H9 (cell line): ENCODE measurements at regions not wholly inside any gene's neighbourhood (a gene's known extent, or its start where the extent isn't known, plus 50 kb on each side); places are given as distances from the start of the nearest gene placed in this dataset.

Experiments used
- DNase-seq: peaks from one replicate; pipeline ENCODE4 v3.0.0-alpha.2; 2017
- H2AFZ ChIP-seq: one replicate; pipeline ENCODE4 v1.6.1; 2013; ENCODE audit warnings: mild to moderate bottlenecking, low read length, control low read depth, moderate library complexity
- H2AK5ac ChIP-seq: 2 replicates; pipeline ENCODE4 v1.6.1; 2013; ENCODE audit warnings: low read length, control low read depth, mixed read lengths; ENCODE audit not compliant: insufficient read length
- H2BK120ac ChIP-seq: one replicate; pipeline ENCODE4 v1.6.1; 2013; ENCODE audit warnings: low read depth, mild to moderate bottlenecking, low read length, control low read depth, inconsistent platforms; ENCODE audit not compliant: poor library complexity, severe bottlenecking
- H2BK12ac ChIP-seq: 2 replicates; pipeline ENCODE4 v1.6.1; 2013; ENCODE audit warnings: low read length, control low read depth, mixed read lengths, low read depth; ENCODE audit not compliant: insufficient read length
- H2BK15ac ChIP-seq: 2 replicates; pipeline ENCODE4 v1.6.1; 2013; ENCODE audit warnings: low read depth, low read length, control low read depth
- H2BK20ac ChIP-seq: one replicate; pipeline ENCODE4 v1.6.1; 2013; ENCODE audit warnings: low read depth, mild to moderate bottlenecking, low read length, control low read depth, inconsistent platforms; ENCODE audit not compliant: poor library complexity, severe bottlenecking
- H2BK5ac ChIP-seq: 2 replicates; pipeline ENCODE4 v1.6.1; 2013; ENCODE audit warnings: low read length, control low read depth, mixed read lengths; ENCODE audit not compliant: insufficient read length
- H3K14ac ChIP-seq: 2 replicates; pipeline ENCODE4 v1.6.1; 2013; ENCODE audit warnings: low read length, control low read depth; ENCODE audit not compliant: insufficient read depth
- H3K18ac ChIP-seq: 2 replicates; pipeline ENCODE4 v1.6.1; 2013; ENCODE audit warnings: low read depth, mild to moderate bottlenecking, mixed read lengths, low read length, control low read depth; ENCODE audit not compliant: insufficient read length
- H3K23ac ChIP-seq: 2 replicates; pipeline ENCODE4 v1.6.1; 2013; ENCODE audit warnings: low read length, control low read depth, mixed read lengths, low read depth; ENCODE audit not compliant: insufficient read length
- H3K23me2 ChIP-seq: 2 replicates; pipeline ENCODE4 v1.6.1; 2013; ENCODE audit warnings: low read depth, mild to moderate bottlenecking, mixed read lengths, low read length, control low read depth; ENCODE audit not compliant: insufficient read length, poor library complexity, severe bottlenecking
- H3K27ac ChIP-seq: 2 replicates; pipeline ENCODE4 v1.5.1; 2013; ENCODE audit warnings: low read length, control low read depth, mixed read lengths, low read depth; ENCODE audit not compliant: insufficient read length
- H3K27me3 ChIP-seq: 2 replicates; pipeline ENCODE4 v1.6.1; 2013; ENCODE audit warnings: low read length, control low read depth, inconsistent platforms; ENCODE audit not compliant: insufficient read depth
- H3K4ac ChIP-seq: 2 replicates; pipeline ENCODE4 v1.6.1; 2013; ENCODE audit warnings: low read depth, mild to moderate bottlenecking, control low read depth, inconsistent platforms, low read length, moderate library complexity
- H3K4me1 ChIP-seq: 2 replicates; pipeline ENCODE4 v1.6.1; 2013; ENCODE audit warnings: low read length, control low read depth, inconsistent platforms; ENCODE audit not compliant: insufficient read depth
- H3K4me2 ChIP-seq: 2 replicates; pipeline ENCODE4 v1.6.1; 2013; ENCODE audit warnings: low read length, control low read depth, mixed read lengths; ENCODE audit not compliant: insufficient read length, insufficient read depth
- H3K56ac ChIP-seq: 2 replicates; pipeline ENCODE4 v1.6.1; 2013; ENCODE audit warnings: low read depth, mild to moderate bottlenecking, mixed read lengths, low read length, control low read depth; ENCODE audit not compliant: insufficient read length
- H3K79me1 ChIP-seq: 2 replicates; pipeline ENCODE4 v1.6.1; 2013; ENCODE audit warnings: low read depth, mild to moderate bottlenecking, moderate library complexity, low read length, control low read depth, inconsistent platforms; ENCODE audit not compliant: insufficient read depth, poor library complexity, severe bottlenecking
- H3K79me2 ChIP-seq: 2 replicates; pipeline ENCODE4 v1.6.1; 2013; ENCODE audit warnings: low read length, control low read depth, inconsistent platforms; ENCODE audit not compliant: insufficient read depth
- H3K9ac ChIP-seq: 2 replicates; pipeline ENCODE4 v1.6.1; 2013; ENCODE audit warnings: low read length, control low read depth, mixed read lengths; ENCODE audit not compliant: insufficient read length; ENCODE audit errors: extremely low read depth
- H3K9me3 ChIP-seq: one replicate; pipeline ENCODE4 v1.6.1; 2013; ENCODE audit warnings: low read depth, low read length, inconsistent platforms; ENCODE audit not compliant: control insufficient read depth
- H3T11ph ChIP-seq: one replicate; pipeline ENCODE4 v1.6.1; 2013; ENCODE audit warnings: mild to moderate bottlenecking, low read length, control low read depth, inconsistent platforms
- H4K20me1 ChIP-seq: one replicate; pipeline ENCODE4 v1.6.1; 2013; ENCODE audit not compliant: control insufficient read depth, insufficient read length, insufficient read depth
- H4K5ac ChIP-seq: 2 replicates; pipeline ENCODE4 v1.6.1; 2013; ENCODE audit warnings: low read depth, mild to moderate bottlenecking, mixed read lengths, low read length, control low read depth; ENCODE audit not compliant: insufficient read length
- H4K8ac ChIP-seq: replicated peaks from 2 replicates; pipeline ENCODE4 v1.6.1; 2013; ENCODE audit warnings: low read length, control low read depth, mixed read lengths, low read depth; ENCODE audit not compliant: insufficient read length
- H4K91ac ChIP-seq: 2 replicates; pipeline ENCODE4 v1.6.1; 2013; ENCODE audit warnings: low read depth, mild to moderate bottlenecking, moderate library complexity, mixed read lengths, low read length, control low read depth; ENCODE audit not compliant: insufficient read length
- H3K27ac Mint-ChIP-seq, 3 experiments: 2 replicates in 2 of 3; 3 replicates in 1 of 3; pipeline ENCODE4 v1.8.0; 2020 to 2021; ENCODE audit warnings: mixed read lengths in 3 of 3, mild to moderate bottlenecking in 1 of 3, moderate library complexity in 1 of 3
- H3K27me3 Mint-ChIP-seq: 2 replicates; pipeline ENCODE4 v1.8.0; 2021; ENCODE audit warnings: low read depth, mild to moderate bottlenecking, moderate library complexity, mixed read lengths
- H3K36me3 Mint-ChIP-seq, 3 experiments: 2 replicates in 2 of 3; 3 replicates in 1 of 3; pipeline ENCODE4 v1.8.0; 2020 to 2021; ENCODE audit warnings: low read depth in 3 of 3, mixed read lengths in 3 of 3; ENCODE audit not compliant: insufficient read depth in 1 of 3
- H3K4me1 Mint-ChIP-seq, 2 experiments: 2 replicates each; pipeline ENCODE4 v1.8.0; 2020; ENCODE audit warnings: mixed read lengths in 2 of 2
- H3K4me3 Mint-ChIP-seq, 2 experiments: 2 replicates in 1 of 2; 3 replicates in 1 of 2; pipeline ENCODE4 v1.8.0; 2020 to 2021; ENCODE audit warnings: mild to moderate bottlenecking in 2 of 2, mixed read lengths in 2 of 2, moderate library complexity in 1 of 2
- H3K9me3 Mint-ChIP-seq, 2 experiments: 2 replicates in 1 of 2; 3 replicates in 1 of 2; pipeline ENCODE4 v1.8.0; 2020; ENCODE audit warnings: mild to moderate bottlenecking in 2 of 2, mixed read lengths in 2 of 2, moderate library complexity in 1 of 2
- WGBS: extraction: QIAGEN DNeasy Blood & Tissue Kit; methylation state at CpG from one replicate; pipeline ENCODE4 v1.1.7; 2013; ENCODE audit warnings: missing lambda C conversion rate, low lambda C conversion rate, mixed read lengths; ENCODE audit not compliant: insufficient read length; ENCODE audit errors: extremely low coverage; 5-methylcytosine and 5-hydroxymethylcytosine counted together
- TF ChIP-seq, protein P1 (sequence below): fragments of 200-600 bp; sonication (generic); conservative IDR thresholded peaks from 3 replicates; pipeline ENCODE4 v1.8.0; 2021; ENCODE audit warnings: antibody characterized with exemption, mild to moderate bottlenecking

- Histone ChIP-seq H3K23me2 (no peaks in the 10 kb centered on the region), H2BK12ac (no peak overlapping the region), H3T11ph (no peak overlapping the region), H3K79me1 (no peaks in the 10 kb centered on the region), H3K23ac (no peak overlapping the region), H3K18ac (no peak overlapping the region), H2BK20ac (no peak overlapping the region), H3K4ac (no peak overlapping the region), H2BK120ac (no peak overlapping the region), H3K4me1 (no peaks in the 10 kb centered on the region), H2BK15ac (no peak overlapping the region), H3K27me3 (no peaks in the 10 kb centered on the region), H4K91ac (no peak overlapping the region), H3K9me3 (no peaks in the 10 kb centered on the region), H3K27ac (no peak overlapping the region), H4K5ac (no peak overlapping the region), H2BK5ac (no peak overlapping the region), H3K14ac (no peak overlapping the region), H3K9ac (no peak overlapping the region), H3K56ac (no peak overlapping the region), H3K79me2 (no peaks in the 10 kb centered on the region), H2AFZ (no peak overlapping the region), H3K4me2 (no peak overlapping the region), H4K8ac (no peak overlapping the region), H4K20me1 (no peaks in the 10 kb centered on the region), H2AK5ac (no peak overlapping the region)
- TF ChIP-seq, protein P1, sequence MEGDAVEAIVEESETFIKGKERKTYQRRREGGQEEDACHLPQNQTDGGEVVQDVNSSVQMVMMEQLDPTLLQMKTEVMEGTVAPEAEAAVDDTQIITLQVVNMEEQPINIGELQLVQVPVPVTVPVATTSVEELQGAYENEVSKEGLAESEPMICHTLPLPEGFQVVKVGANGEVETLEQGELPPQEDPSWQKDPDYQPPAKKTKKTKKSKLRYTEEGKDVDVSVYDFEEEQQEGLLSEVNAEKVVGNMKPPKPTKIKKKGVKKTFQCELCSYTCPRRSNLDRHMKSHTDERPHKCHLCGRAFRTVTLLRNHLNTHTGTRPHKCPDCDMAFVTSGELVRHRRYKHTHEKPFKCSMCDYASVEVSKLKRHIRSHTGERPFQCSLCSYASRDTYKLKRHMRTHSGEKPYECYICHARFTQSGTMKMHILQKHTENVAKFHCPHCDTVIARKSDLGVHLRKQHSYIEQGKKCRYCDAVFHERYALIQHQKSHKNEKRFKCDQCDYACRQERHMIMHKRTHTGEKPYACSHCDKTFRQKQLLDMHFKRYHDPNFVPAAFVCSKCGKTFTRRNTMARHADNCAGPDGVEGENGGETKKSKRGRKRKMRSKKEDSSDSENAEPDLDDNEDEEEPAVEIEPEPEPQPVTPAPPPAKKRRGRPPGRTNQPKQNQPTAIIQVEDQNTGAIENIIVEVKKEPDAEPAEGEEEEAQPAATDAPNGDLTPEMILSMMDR: no peak
- Mint-ChIP-seq H3K27ac (no peak overlapping the region), H3K4me1 (no peaks in the 10 kb centered on the region), H3K36me3 (no peaks in the 10 kb centered on the region), H3K4me3 (no peak overlapping the region), H3K27me3 (no peaks in the 10 kb centered on the region), H3K9me3 (no peaks in the 10 kb centered on the region)
- DNase-seq: no peak
- WGBS: no CpG with 5 or more reads among the region's 2 CpGs
Measured at GRCh38 chr3:59310736-59311135, 260.9 kb upstream of the CFAP20DC start.
